ENCODE measurements at regions not wholly inside any gene's neighbourhood (a gene's known extent, or its start where the extent isn't known, plus 50 kb on each side); places are given as distances from the start of the nearest gene placed in this dataset.

DNA sequence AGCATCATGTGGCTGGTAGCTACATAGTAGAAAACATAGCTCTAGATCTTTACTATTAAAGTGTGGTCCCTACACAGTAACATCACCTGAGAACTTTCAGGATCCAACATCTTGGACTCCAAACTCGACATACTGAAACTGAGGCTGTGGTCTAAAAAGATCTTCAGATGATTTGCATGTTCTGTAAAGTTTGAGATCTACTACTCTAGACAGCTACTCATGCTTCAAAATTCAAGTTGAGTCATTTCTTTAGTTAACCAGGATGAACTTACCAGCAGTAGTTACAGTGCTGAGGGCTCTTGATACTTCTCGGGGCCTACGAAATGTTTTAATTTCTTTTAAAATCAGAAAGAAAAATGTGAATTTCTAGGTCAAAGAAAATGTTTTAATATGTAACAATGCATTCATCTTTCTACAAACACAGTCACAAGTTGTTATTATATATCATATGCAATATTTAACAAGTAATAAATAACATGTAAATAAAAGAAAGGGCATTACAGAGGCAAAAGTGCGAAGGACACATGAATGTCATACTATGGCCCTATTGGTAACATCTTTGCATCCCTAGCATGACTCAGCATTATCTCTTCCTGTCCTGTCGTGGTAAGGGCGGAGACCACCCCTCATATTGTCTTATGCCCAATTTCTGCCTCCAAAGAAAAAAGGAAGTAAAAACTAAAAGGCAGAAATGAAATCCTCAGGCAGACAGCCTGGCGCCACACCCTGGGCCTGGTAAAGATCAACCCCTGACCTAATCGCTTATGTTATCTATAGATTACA is 563.9 kb upstream of the TLE4 start:
- TF ChIP-seq, protein P1, sequence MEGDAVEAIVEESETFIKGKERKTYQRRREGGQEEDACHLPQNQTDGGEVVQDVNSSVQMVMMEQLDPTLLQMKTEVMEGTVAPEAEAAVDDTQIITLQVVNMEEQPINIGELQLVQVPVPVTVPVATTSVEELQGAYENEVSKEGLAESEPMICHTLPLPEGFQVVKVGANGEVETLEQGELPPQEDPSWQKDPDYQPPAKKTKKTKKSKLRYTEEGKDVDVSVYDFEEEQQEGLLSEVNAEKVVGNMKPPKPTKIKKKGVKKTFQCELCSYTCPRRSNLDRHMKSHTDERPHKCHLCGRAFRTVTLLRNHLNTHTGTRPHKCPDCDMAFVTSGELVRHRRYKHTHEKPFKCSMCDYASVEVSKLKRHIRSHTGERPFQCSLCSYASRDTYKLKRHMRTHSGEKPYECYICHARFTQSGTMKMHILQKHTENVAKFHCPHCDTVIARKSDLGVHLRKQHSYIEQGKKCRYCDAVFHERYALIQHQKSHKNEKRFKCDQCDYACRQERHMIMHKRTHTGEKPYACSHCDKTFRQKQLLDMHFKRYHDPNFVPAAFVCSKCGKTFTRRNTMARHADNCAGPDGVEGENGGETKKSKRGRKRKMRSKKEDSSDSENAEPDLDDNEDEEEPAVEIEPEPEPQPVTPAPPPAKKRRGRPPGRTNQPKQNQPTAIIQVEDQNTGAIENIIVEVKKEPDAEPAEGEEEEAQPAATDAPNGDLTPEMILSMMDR (conservative IDR thresholded peaks at IDR 0.05; ENCODE audit: low read length): no peak
- no peak for TF ChIP-seq EZH2phosphoT487 (IDR thresholded peaks at IDR 0.05; ENCODE audit: borderline replicate concordance)
